Ishikawa (cell line): ENCODE measurements at regions not wholly inside any gene's neighbourhood (a gene's known extent, or its start where the extent isn't known, plus 50 kb on each side); places are given as distances from the start of the nearest gene placed in this dataset.
A peak's percentile ranks its signal among the peaks of the same experiment; 100 is the strongest.

Experiments
- CEBPB ChIP-seq: IDR thresholded peaks from 2 replicates; pipeline ENCODE4 v1.6.1; 2012
- CREB1 ChIP-seq: IDR thresholded peaks from 2 replicates; pipeline ENCODE4 v1.6.1; 2012; ENCODE audit warnings: low read depth
- EGR1 ChIP-seq: IDR thresholded peaks from 2 replicates; pipeline ENCODE4 v1.6.1; 2012
- EP300 ChIP-seq: IDR thresholded peaks from 2 replicates; pipeline ENCODE4 v1.6.1; 2012; ENCODE audit warnings: borderline replicate concordance
- FOXM1 ChIP-seq: IDR thresholded peaks from 2 replicates; pipeline ENCODE4 v1.6.1; 2012; ENCODE audit warnings: low read depth, borderline replicate concordance
- MAX ChIP-seq: IDR thresholded peaks from 2 replicates; pipeline ENCODE4 v1.6.1; 2012
- NFIC ChIP-seq: IDR thresholded peaks from 2 replicates; pipeline ENCODE4 v1.6.1; 2012
- RAD21 ChIP-seq: IDR thresholded peaks from 2 replicates; pipeline ENCODE4 v1.6.1; 2012; ENCODE audit warnings: low read depth
- TAF1 ChIP-seq: IDR thresholded peaks from 2 replicates; pipeline ENCODE4 v1.6.1; 2012; ENCODE audit warnings: low read depth, mild to moderate bottlenecking
- TCF12 ChIP-seq: IDR thresholded peaks from 2 replicates; pipeline ENCODE4 v1.6.1; 2012; ENCODE audit warnings: low read depth
- TEAD4 ChIP-seq: IDR thresholded peaks from 2 replicates; pipeline ENCODE4 v1.6.1; 2012
- YY1 ChIP-seq: IDR thresholded peaks from 2 replicates; pipeline ENCODE4 v1.6.1; 2012; ENCODE audit warnings: low read depth
- ZBTB7A ChIP-seq: IDR thresholded peaks from 2 replicates; pipeline ENCODE4 v1.6.1; 2012; ENCODE audit warnings: low read depth
- TF ChIP-seq, protein P1 (sequence below): IDR thresholded peaks from 2 replicates; pipeline ENCODE4 v1.6.1; 2012; ENCODE audit warnings: low read depth, mild to moderate bottlenecking
- TF ChIP-seq, protein P2 (sequence below): IDR thresholded peaks from 2 replicates; pipeline ENCODE4 v1.6.1; 2012

DNA sequence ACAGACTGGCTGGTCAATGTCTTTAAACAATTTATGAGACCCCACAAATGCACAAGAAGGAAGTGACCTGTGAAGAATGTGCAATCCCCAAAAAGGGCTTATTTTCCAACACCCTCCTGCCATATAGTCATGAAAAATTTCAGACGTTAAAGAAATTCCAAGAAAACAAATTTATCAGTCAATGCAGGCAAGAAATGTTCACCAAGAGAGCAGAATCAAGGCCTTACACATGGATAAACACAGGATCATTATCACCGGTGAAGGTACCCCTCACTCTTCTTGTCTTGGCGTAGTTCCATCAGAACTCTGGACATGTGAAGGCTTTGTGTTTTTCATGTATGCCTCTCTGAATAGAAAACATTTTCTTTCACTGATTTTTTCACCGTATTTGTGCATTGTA lies 186.7 kb upstream of the GALNTL6 start:
- TF ChIP-seq YY1 (no peak), TCF12 (no peak), MAX (no peak), EGR1 (no peak), TEAD4 (no peak), CREB1 (no peak), EP300 (no peak), ZBTB7A (no peak), TAF1 (no peak), CEBPB (no peak), RAD21 (no peak), FOXM1 (no peak), NFIC (no peak)
- TF ChIP-seq, protein P1, sequence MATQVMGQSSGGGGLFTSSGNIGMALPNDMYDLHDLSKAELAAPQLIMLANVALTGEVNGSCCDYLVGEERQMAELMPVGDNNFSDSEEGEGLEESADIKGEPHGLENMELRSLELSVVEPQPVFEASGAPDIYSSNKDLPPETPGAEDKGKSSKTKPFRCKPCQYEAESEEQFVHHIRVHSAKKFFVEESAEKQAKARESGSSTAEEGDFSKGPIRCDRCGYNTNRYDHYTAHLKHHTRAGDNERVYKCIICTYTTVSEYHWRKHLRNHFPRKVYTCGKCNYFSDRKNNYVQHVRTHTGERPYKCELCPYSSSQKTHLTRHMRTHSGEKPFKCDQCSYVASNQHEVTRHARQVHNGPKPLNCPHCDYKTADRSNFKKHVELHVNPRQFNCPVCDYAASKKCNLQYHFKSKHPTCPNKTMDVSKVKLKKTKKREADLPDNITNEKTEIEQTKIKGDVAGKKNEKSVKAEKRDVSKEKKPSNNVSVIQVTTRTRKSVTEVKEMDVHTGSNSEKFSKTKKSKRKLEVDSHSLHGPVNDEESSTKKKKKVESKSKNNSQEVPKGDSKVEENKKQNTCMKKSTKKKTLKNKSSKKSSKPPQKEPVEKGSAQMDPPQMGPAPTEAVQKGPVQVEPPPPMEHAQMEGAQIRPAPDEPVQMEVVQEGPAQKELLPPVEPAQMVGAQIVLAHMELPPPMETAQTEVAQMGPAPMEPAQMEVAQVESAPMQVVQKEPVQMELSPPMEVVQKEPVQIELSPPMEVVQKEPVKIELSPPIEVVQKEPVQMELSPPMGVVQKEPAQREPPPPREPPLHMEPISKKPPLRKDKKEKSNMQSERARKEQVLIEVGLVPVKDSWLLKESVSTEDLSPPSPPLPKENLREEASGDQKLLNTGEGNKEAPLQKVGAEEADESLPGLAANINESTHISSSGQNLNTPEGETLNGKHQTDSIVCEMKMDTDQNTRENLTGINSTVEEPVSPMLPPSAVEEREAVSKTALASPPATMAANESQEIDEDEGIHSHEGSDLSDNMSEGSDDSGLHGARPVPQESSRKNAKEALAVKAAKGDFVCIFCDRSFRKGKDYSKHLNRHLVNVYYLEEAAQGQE, result no peak
- TF ChIP-seq, protein P2, sequence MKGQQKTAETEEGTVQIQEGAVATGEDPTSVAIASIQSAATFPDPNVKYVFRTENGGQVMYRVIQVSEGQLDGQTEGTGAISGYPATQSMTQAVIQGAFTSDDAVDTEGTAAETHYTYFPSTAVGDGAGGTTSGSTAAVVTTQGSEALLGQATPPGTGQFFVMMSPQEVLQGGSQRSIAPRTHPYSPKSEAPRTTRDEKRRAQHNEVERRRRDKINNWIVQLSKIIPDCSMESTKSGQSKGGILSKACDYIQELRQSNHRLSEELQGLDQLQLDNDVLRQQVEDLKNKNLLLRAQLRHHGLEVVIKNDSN, result no peak

- TF ChIP-seq, protein P2, result no peak
- no peak for TF ChIP-seq FOXM1
- no peak for TF ChIP-seq MAX
- no peak for TF ChIP-seq NFIC
- no peak for TF ChIP-seq YY1
- no peak for TF ChIP-seq TEAD4
- TF ChIP-seq, protein P1, result no peak
- no peak for TF ChIP-seq CREB1
- no peak for TF ChIP-seq RAD21
- no peak for TF ChIP-seq EP300
- no peak for TF ChIP-seq ZBTB7A
- TF ChIP-seq TAF1, result no peak
- no peak for TF ChIP-seq TCF12
- TF ChIP-seq CEBPB, result no peak
- TF ChIP-seq EGR1, result no peak
Observed at GRCh38 chr4:171622729-171623128, 190.5 kb upstream of the GALNTL6 start.

GRCh38 chr4:171621646-171622045 lies 191.6 kb upstream of the GALNTL6 start:
- TF ChIP-seq CREB1, result no peak
- TF ChIP-seq TCF12, result no peak
- TF ChIP-seq TAF1, result no peak
- no peak for TF ChIP-seq EGR1
- TF ChIP-seq EP300, result no peak
- TF ChIP-seq NFIC, result no peak
- no peak for TF ChIP-seq RAD21
- no peak for TF ChIP-seq ZBTB7A
- no peak for TF ChIP-seq CEBPB
- TF ChIP-seq MAX, result no peak
- no peak for TF ChIP-seq YY1
- TF ChIP-seq TEAD4, result no peak

- TF ChIP-seq CEBPB (peak; percentile 50; the same call in 1 of the 2 replicates), EP300 (no peak)
Observed at GRCh38 chr4:171612907-171613306, 200.3 kb upstream of the GALNTL6 start.

GRCh38 chr4:171602638-171603355 lies 210.4 kb upstream of the GALNTL6 start:
- TF ChIP-seq EP300, result no peak
- TF ChIP-seq EGR1, result no peak
- no peak for TF ChIP-seq FOXM1

GRCh38 chr4:171601091-171601490 lies 212.1 kb upstream of the GALNTL6 start:
- TF ChIP-seq FOXM1, result no peak
- no peak for TF ChIP-seq MAX
- no peak for TF ChIP-seq YY1
- TF ChIP-seq NFIC, result no peak
- TF ChIP-seq, protein P1, result no peak
- TF ChIP-seq TCF12, result no peak
